Neuronal stem cell (in vitro differentiated cells): ENCODE measurements at regions not wholly inside any gene's neighbourhood (a gene's known extent, or its start where the extent isn't known, plus 50 kb on each side); places are given as distances from the start of the nearest gene placed in this dataset.

ENCODE experiments used
- DNase-seq: peaks from one replicate; pipeline ENCODE4 v3.0.0-alpha.2; 2013; ENCODE audit warnings: low spot score
- H2AFZ ChIP-seq: one replicate; pipeline ENCODE4 v1.6.1; 2013; ENCODE audit warnings: mild to moderate bottlenecking, low read length, inconsistent platforms
- H2AK5ac ChIP-seq: 2 replicates; pipeline ENCODE4 v1.6.1; 2013; ENCODE audit warnings: low read depth, mild to moderate bottlenecking, inconsistent platforms, low read length, moderate library complexity, mixed read lengths
- H2BK120ac ChIP-seq: 2 replicates; pipeline ENCODE4 v1.6.1; 2013; ENCODE audit warnings: low read depth, mild to moderate bottlenecking, inconsistent platforms, low read length, moderate library complexity, mixed read lengths
- H2BK12ac ChIP-seq: one replicate; pipeline ENCODE4 v1.6.1; 2013; ENCODE audit warnings: low read length, inconsistent platforms
- H2BK15ac ChIP-seq: 2 replicates; pipeline ENCODE4 v1.6.1; 2013; ENCODE audit warnings: mild to moderate bottlenecking, low read length, inconsistent platforms, mixed read lengths
- H2BK5ac ChIP-seq: one replicate; pipeline ENCODE4 v1.6.1; 2013; ENCODE audit warnings: inconsistent platforms, mild to moderate bottlenecking, low read length, moderate library complexity
- H3K14ac ChIP-seq: one replicate; pipeline ENCODE4 v1.6.1; 2013; ENCODE audit warnings: low read length, inconsistent platforms
- H3K18ac ChIP-seq: 2 replicates; pipeline ENCODE4 v1.6.1; 2013; ENCODE audit warnings: low read length, inconsistent platforms
- H3K23ac ChIP-seq: 2 replicates; pipeline ENCODE4 v1.6.1; 2013; ENCODE audit warnings: low read depth, mild to moderate bottlenecking, mixed read lengths, low read length, inconsistent platforms; ENCODE audit not compliant: poor library complexity
- H3K27ac ChIP-seq: replicated peaks from 3 replicates; pipeline ENCODE4 v1.5.1; 2013; ENCODE audit warnings: low read length, inconsistent platforms
- H3K27me3 ChIP-seq, 3 experiments: 2 replicates each; pipeline ENCODE4 v1.6.1; 2013; ENCODE audit warnings: low read length in 3 of 3, mild to moderate bottlenecking in 2 of 3, inconsistent platforms in 1 of 3, low read depth in 1 of 3, mixed read lengths in 1 of 3, moderate library complexity in 1 of 3; ENCODE audit not compliant: control insufficient read depth in 3 of 3, insufficient read depth in 3 of 3
- H3K36me3 ChIP-seq, 2 donors: replicated peaks in 1 of 2; 2 replicates each; pipeline ENCODE4 v1.6.1; 2013; ENCODE audit warnings: low read length in 2 of 2; ENCODE audit not compliant: control insufficient read depth in 2 of 2, insufficient read depth in 2 of 2
- H3K4ac ChIP-seq: 2 replicates; pipeline ENCODE4 v1.6.1; 2013; ENCODE audit warnings: inconsistent platforms, mild to moderate bottlenecking, low read length, moderate library complexity
- H3K4me1 ChIP-seq, 2 donors: 1 replicate in 1 of 2; 2 replicates in 1 of 2; pipeline ENCODE4 v1.6.1; 2013; ENCODE audit warnings: low read length in 2 of 2, low read depth in 1 of 2; ENCODE audit not compliant: control insufficient read depth in 2 of 2, insufficient read depth in 1 of 2
- H3K4me2 ChIP-seq: one replicate; pipeline ENCODE4 v1.6.1; 2013; ENCODE audit warnings: mild to moderate bottlenecking, low read length, inconsistent platforms; ENCODE audit not compliant: insufficient read depth, poor library complexity, severe bottlenecking
- H3K4me3 ChIP-seq, 2 donors: 2 replicates each; pipeline ENCODE4 v1.5.1; 2013; ENCODE audit warnings: low read length in 2 of 2, mild to moderate bottlenecking in 2 of 2, inconsistent platforms in 1 of 2, moderate library complexity in 1 of 2
- H3K79me1 ChIP-seq: one replicate; pipeline ENCODE4 v1.6.1; 2013; ENCODE audit warnings: low read depth, mild to moderate bottlenecking, inconsistent platforms, low read length, moderate library complexity
- H3K9ac ChIP-seq: one replicate; pipeline ENCODE4 v1.6.1; 2013; ENCODE audit warnings: mild to moderate bottlenecking, low read depth, low read length, inconsistent platforms; ENCODE audit not compliant: poor library complexity
- H3K9me3 ChIP-seq, 2 donors: replicated peaks in 1 of 2; 2 replicates each; pipeline versions ENCODE3 to v1.6.1; 2013; ENCODE audit warnings: low read length in 2 of 2, mild to moderate bottlenecking in 2 of 2, inconsistent platforms in 1 of 2, low read depth in 1 of 2, mixed read lengths in 1 of 2, moderate library complexity in 1 of 2; ENCODE audit not compliant: control insufficient read depth in 2 of 2, insufficient read depth in 1 of 2
- H4K8ac ChIP-seq: one replicate; pipeline ENCODE4 v1.6.1; 2013; ENCODE audit warnings: low read depth, mild to moderate bottlenecking, inconsistent platforms, low read length, moderate library complexity
- H4K91ac ChIP-seq: one replicate; pipeline ENCODE4 v1.6.1; 2013; ENCODE audit warnings: low read length, low read depth, mild to moderate bottlenecking, inconsistent platforms; ENCODE audit not compliant: poor library complexity
- WGBS, 2 donors: extraction: QIAGEN DNeasy Blood & Tissue Kit; methylation state at CpG; one replicate each; pipeline ENCODE4 v1.1.7; 2013; ENCODE audit warnings: missing lambda C conversion rate in 2 of 2, mixed read lengths in 1 of 2; ENCODE audit not compliant: insufficient read length in 2 of 2, insufficient replicate concordance in 1 of 2; ENCODE audit errors: extremely low coverage in 2 of 2; 5-methylcytosine and 5-hydroxymethylcytosine counted together

- Histone ChIP-seq H3K79me1 (no peaks in the 10 kb centered on the region), H2AK5ac (no peak overlapping the region), H3K14ac (no peak overlapping the region), H3K4me1 (no peaks in the 10 kb centered on the region), H3K27ac (no peak overlapping the region), H3K4ac (no peak overlapping the region), H2BK5ac (no peak overlapping the region), H3K18ac (no peak overlapping the region), H3K23ac (no peak overlapping the region), H3K4me3 (no peak overlapping the region), H2AFZ (peak overlapping the region; percentile 1), H2BK120ac (no peak overlapping the region), H2BK15ac (no peak overlapping the region), H3K9me3 (peaks cover 0 to 4% of the 10 kb centered on the region in 2 donors), H3K9ac (no peak overlapping the region), H3K36me3 (no peaks in the 10 kb centered on the region), H4K8ac (no peak overlapping the region), H2BK12ac (no peak overlapping the region), H4K91ac (no peak overlapping the region), H3K4me2 (no peak overlapping the region), H3K27me3 (no peaks in the 10 kb centered on the region)
- no CpG with 5 or more reads among the region's 8 CpGs for WGBS, 2 donors
- no peak for DNase-seq
These were observed 192.6 kb upstream of the HMGA2 start for GRCh38 chr12:65631621-65632111.

- Histone ChIP-seq H3K36me3 (no peaks in the 10 kb centered on the region), H3K4me3 (no peak overlapping the region), H4K8ac (no peak overlapping the region), H3K4me2 (no peak overlapping the region), H3K23ac (no peak overlapping the region), H2BK5ac (no peak overlapping the region), H2BK15ac (no peak overlapping the region), H3K4ac (no peak overlapping the region), H3K14ac (no peak overlapping the region), H3K79me1 (no peaks in the 10 kb centered on the region), H4K91ac (no peak overlapping the region), H2AFZ (peak overlapping the region; percentile 1), H2BK12ac (no peak overlapping the region), H3K9me3 (peaks cover 0 to 4% of the 10 kb centered on the region in 2 donors), H2AK5ac (no peak overlapping the region), H3K27ac (no peak overlapping the region), H2BK120ac (no peak overlapping the region), H3K9ac (no peak overlapping the region), H3K18ac (no peak overlapping the region), H3K4me1 (no peaks in the 10 kb centered on the region), H3K27me3 (no peaks in the 10 kb centered on the region)
- no peak for DNase-seq
- no CpG with 5 or more reads among the region's 5 CpGs for WGBS, 2 donors
These were observed 192.0 kb upstream of the HMGA2 start for GRCh38 chr12:65632131-65632855.

- H3K27ac ChIP-seq, result no peak overlapping the region
- H3K4me3 ChIP-seq, result no peak overlapping the region
- no CpG with 5 or more reads among the region's 3 CpGs for WGBS, 2 donors
- no peak overlapping the region for H3K23ac ChIP-seq
- no peak overlapping the region for H4K91ac ChIP-seq
- no peak overlapping the region for H3K14ac ChIP-seq
- no peaks in the 10 kb centered on the region for H3K36me3 ChIP-seq
- H2AFZ ChIP-seq, result no peak overlapping the region
- H2BK120ac ChIP-seq, result no peak overlapping the region
- no peaks in the 10 kb centered on the region for H3K9me3 ChIP-seq
- no peak for DNase-seq
- no peak overlapping the region for H4K8ac ChIP-seq
- no peak overlapping the region for H2BK12ac ChIP-seq
- H3K18ac ChIP-seq, result no peak overlapping the region
- H3K27me3 ChIP-seq, result no peaks in the 10 kb centered on the region
- H3K9ac ChIP-seq, result no peak overlapping the region
- H2BK5ac ChIP-seq, result no peak overlapping the region
- H3K79me1 ChIP-seq, result no peaks in the 10 kb centered on the region
- H2BK15ac ChIP-seq, result no peak overlapping the region
- no peak overlapping the region for H3K4ac ChIP-seq
- H2AK5ac ChIP-seq, result no peak overlapping the region
- no peak overlapping the region for H3K4me2 ChIP-seq
- H3K4me1 ChIP-seq, result no peaks in the 10 kb centered on the region
These were observed 190.2 kb upstream of the HMGA2 start for GRCh38 chr12:65634061-65634460.

- H3K79me1 ChIP-seq, result no peaks in the 10 kb centered on the region
- no peak overlapping the region for H2BK120ac ChIP-seq
- no peak overlapping the region for H3K9ac ChIP-seq
- H3K4ac ChIP-seq, result no peak overlapping the region
- H3K4me2 ChIP-seq, result no peak overlapping the region
- H2BK12ac ChIP-seq, result no peak overlapping the region
- H3K36me3 ChIP-seq, result no peaks in the 10 kb centered on the region
- no peak for DNase-seq
- no peaks in the 10 kb centered on the region for H3K4me1 ChIP-seq
- H4K91ac ChIP-seq, result no peak overlapping the region
- no peak overlapping the region for H3K27ac ChIP-seq
- H2AFZ ChIP-seq, result no peak overlapping the region
- no CpG with 5 or more reads among the region's 6 CpGs for WGBS, 2 donors
- no peak overlapping the region for H2AK5ac ChIP-seq
- H4K8ac ChIP-seq, result no peak overlapping the region
- H3K18ac ChIP-seq, result no peak overlapping the region
- no peak overlapping the region for H2BK15ac ChIP-seq
- H3K4me3 ChIP-seq, result no peak overlapping the region
- no peak overlapping the region for H2BK5ac ChIP-seq
- no peak overlapping the region for H3K14ac ChIP-seq
- H3K23ac ChIP-seq, result no peak overlapping the region
- H3K27me3 ChIP-seq, result no peaks in the 10 kb centered on the region
- H3K9me3 ChIP-seq, result no peaks in the 10 kb centered on the region
These were observed 189.5 kb upstream of the HMGA2 start for GRCh38 chr12:65634626-65635331.
